Endothelial cell (in vitro differentiated cells): ENCODE measurements at regions not wholly inside any gene's neighbourhood (a gene's known extent, or its start where the extent isn't known, plus 50 kb on each side); places are given as distances from the start of the nearest gene placed in this dataset.

Source experiments
- DNase-seq: peaks from one replicate; pipeline ENCODE4 v3.0.0; 2021; ENCODE audit warnings: low spot score
- H3K27ac Mint-ChIP-seq: one replicate; pipeline ENCODE4 v1.8.0; 2021; ENCODE audit warnings: mixed read lengths, inconsistent platforms; ENCODE audit not compliant: unreplicated experiment
- H3K27me3 Mint-ChIP-seq: one replicate; pipeline ENCODE4 v1.8.0; 2021; ENCODE audit warnings: mild to moderate bottlenecking, moderate library complexity, mixed read lengths, inconsistent platforms; ENCODE audit not compliant: unreplicated experiment
- H3K36me3 Mint-ChIP-seq: one replicate; pipeline ENCODE4 v1.8.0; 2021; ENCODE audit warnings: mild to moderate bottlenecking, low read depth, mixed read lengths, inconsistent platforms; ENCODE audit not compliant: unreplicated experiment
- H3K4me1 Mint-ChIP-seq: one replicate; pipeline ENCODE4 v1.8.0; 2021; ENCODE audit warnings: mild to moderate bottlenecking, mixed read lengths, inconsistent platforms; ENCODE audit not compliant: unreplicated experiment
- H3K4me3 Mint-ChIP-seq: one replicate; pipeline ENCODE4 v1.8.0; 2021; ENCODE audit warnings: mild to moderate bottlenecking, mixed read lengths, inconsistent platforms; ENCODE audit not compliant: unreplicated experiment
- H3K9me3 Mint-ChIP-seq: one replicate; pipeline ENCODE4 v1.8.0; 2021; ENCODE audit warnings: mixed read lengths, inconsistent platforms; ENCODE audit not compliant: unreplicated experiment
- TF ChIP-seq, protein P1 (sequence below): fragments of 200-600 bp; sonication (generic); IDR thresholded peaks from one replicate; pipeline ENCODE4 v1.5.0; 2021; ENCODE audit warnings: antibody characterized with exemption; ENCODE audit not compliant: unreplicated experiment

- no peak overlapping the region for H3K27ac Mint-ChIP-seq
- no peaks in the 10 kb centered on the region for H3K9me3 Mint-ChIP-seq
- DNase-seq, result no peak
- H3K4me1 Mint-ChIP-seq, result no peaks in the 10 kb centered on the region
- no peaks in the 10 kb centered on the region for H3K36me3 Mint-ChIP-seq
- no peaks in the 10 kb centered on the region for H3K27me3 Mint-ChIP-seq
- no peak overlapping the region for H3K4me3 Mint-ChIP-seq
- TF ChIP-seq, protein P1, sequence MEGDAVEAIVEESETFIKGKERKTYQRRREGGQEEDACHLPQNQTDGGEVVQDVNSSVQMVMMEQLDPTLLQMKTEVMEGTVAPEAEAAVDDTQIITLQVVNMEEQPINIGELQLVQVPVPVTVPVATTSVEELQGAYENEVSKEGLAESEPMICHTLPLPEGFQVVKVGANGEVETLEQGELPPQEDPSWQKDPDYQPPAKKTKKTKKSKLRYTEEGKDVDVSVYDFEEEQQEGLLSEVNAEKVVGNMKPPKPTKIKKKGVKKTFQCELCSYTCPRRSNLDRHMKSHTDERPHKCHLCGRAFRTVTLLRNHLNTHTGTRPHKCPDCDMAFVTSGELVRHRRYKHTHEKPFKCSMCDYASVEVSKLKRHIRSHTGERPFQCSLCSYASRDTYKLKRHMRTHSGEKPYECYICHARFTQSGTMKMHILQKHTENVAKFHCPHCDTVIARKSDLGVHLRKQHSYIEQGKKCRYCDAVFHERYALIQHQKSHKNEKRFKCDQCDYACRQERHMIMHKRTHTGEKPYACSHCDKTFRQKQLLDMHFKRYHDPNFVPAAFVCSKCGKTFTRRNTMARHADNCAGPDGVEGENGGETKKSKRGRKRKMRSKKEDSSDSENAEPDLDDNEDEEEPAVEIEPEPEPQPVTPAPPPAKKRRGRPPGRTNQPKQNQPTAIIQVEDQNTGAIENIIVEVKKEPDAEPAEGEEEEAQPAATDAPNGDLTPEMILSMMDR, result no peak
Observed at GRCh38 chr6:92708270-92708669, 711.1 kb downstream of the EPHA7 start.

DNA sequence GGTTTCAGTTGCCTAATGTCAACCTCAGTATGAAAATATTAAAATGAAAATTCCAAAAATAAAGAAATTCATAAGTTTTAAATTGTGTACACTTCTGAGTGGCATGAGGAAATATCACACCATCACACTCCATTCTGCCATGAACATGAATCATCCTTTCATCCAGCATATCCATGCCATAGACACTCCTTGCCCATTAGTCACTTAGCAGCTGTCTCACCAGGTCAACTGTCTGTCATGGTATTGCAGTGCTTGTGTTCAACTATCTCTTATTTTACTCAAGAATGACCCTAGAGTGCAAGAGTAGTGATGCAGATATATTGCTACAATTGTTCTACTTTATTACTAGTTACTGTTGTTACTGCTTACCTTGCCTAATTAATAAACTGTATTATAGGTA lies 712.4 kb downstream of the EPHA7 start:
- no peak overlapping the region for H3K4me3 Mint-ChIP-seq

DNA sequence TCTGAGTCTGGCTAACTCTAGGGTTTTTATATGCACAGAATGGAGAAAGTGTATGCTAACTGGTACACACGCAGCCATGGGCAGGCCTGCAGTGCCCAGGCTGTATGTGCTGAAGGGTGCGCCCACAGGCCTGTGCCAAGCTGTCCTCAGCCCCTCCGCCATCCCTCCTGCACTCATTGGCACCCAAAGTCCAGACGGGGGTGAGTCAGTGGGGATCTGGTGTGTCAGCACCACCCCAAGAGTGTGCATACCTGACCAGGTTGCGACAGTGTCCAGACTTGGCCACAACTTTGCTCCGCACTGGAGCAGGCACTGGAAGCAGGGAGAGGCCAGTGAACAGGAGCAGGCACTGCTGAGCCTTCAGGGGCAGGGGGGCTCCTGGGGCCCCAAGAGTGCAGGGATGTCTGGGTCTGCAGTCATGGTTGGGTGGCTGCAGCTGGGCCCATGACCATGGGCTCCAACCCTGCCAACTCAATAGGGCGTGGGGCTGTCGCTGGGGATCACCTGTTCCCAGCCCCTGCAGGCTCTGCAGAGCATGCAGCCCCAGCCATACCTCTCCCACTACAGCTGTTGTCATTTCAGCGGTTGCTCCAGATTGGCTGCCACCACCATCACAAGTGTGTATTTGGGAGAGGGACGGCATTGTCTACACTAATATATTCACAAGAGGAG lies 717.8 kb downstream of the EPHA7 start:
- H3K9me3 Mint-ChIP-seq, result no peaks in the 10 kb centered on the region

More for the DNA sequence above, 712.4 kb downstream of the EPHA7 start:
- TF ChIP-seq, protein P1, result no peak
- no peak overlapping the region for H3K27ac Mint-ChIP-seq
- DNase-seq, result no peak
- no peaks in the 10 kb centered on the region for H3K4me1 Mint-ChIP-seq
- no peaks in the 10 kb centered on the region for H3K27me3 Mint-ChIP-seq
- H3K36me3 Mint-ChIP-seq, result no peaks in the 10 kb centered on the region
- no peaks in the 10 kb centered on the region for H3K9me3 Mint-ChIP-seq

GRCh38 chr6:92700411-92700810 lies 718.9 kb downstream of the EPHA7 start:
- no peaks in the 10 kb centered on the region for H3K36me3 Mint-ChIP-seq
- no peak overlapping the region for H3K4me3 Mint-ChIP-seq
- H3K27ac Mint-ChIP-seq, result no peak overlapping the region
- DNase-seq, result no peak
- H3K9me3 Mint-ChIP-seq, result no peaks in the 10 kb centered on the region
- H3K27me3 Mint-ChIP-seq, result no peaks in the 10 kb centered on the region
- H3K4me1 Mint-ChIP-seq, result no peaks in the 10 kb centered on the region
- TF ChIP-seq, protein P1, result no peak

More for the DNA sequence above, 717.8 kb downstream of the EPHA7 start:
- H3K4me1 Mint-ChIP-seq, result no peaks in the 10 kb centered on the region
- TF ChIP-seq, protein P1, result no peak
- H3K27me3 Mint-ChIP-seq, result no peaks in the 10 kb centered on the region
- no peak for DNase-seq
- no peaks in the 10 kb centered on the region for H3K36me3 Mint-ChIP-seq
- no peak overlapping the region for H3K27ac Mint-ChIP-seq
- no peak overlapping the region for H3K4me3 Mint-ChIP-seq

- no peaks in the 10 kb centered on the region for H3K36me3 Mint-ChIP-seq
- peaks cover 9% of the 10 kb centered on the region for H3K4me1 Mint-ChIP-seq
- TF ChIP-seq, protein P1, result no peak
- no peak overlapping the region for H3K4me3 Mint-ChIP-seq
- no peak for DNase-seq
- H3K27me3 Mint-ChIP-seq, result no peaks in the 10 kb centered on the region
- H3K27ac Mint-ChIP-seq, result no peak overlapping the region
- no peaks in the 10 kb centered on the region for H3K9me3 Mint-ChIP-seq
Observed at GRCh38 chr6:92690997-92691599, 728.3 kb downstream of the EPHA7 start.
